ENCODE measurements at regions not wholly inside any gene's neighbourhood (a gene's known extent, or its start where the extent isn't known, plus 50 kb on each side); places are given as distances from the start of the nearest gene placed in this dataset.

- no peak for TF ChIP-seq EP300 (IDR thresholded peaks at IDR 0.05; ENCODE audit: borderline replicate concordance)
- no peak for TF ChIP-seq RAD21 (IDR thresholded peaks at IDR 0.05; ENCODE audit: low read depth)
- no peak for TF ChIP-seq CEBPB (IDR thresholded peaks at IDR 0.05)
- no peak for TF ChIP-seq MAX (IDR thresholded peaks at IDR 0.05)
- TF ChIP-seq YY1 (IDR thresholded peaks at IDR 0.05; ENCODE audit: low read depth): no peak
- TF ChIP-seq TEAD4 (IDR thresholded peaks at IDR 0.05): no peak
- no peak for TF ChIP-seq FOXM1 (IDR thresholded peaks at IDR 0.05; ENCODE audit: borderline replicate concordance, low read depth)
- no peak for TF ChIP-seq TAF1 (IDR thresholded peaks at IDR 0.05; ENCODE audit: low read depth)
- no peak for TF ChIP-seq USF1 (IDR thresholded peaks at IDR 0.05)
- no peak for TF ChIP-seq REST (IDR thresholded peaks at IDR 0.05; ENCODE audit: low read depth)
- TF ChIP-seq CREB1 (IDR thresholded peaks at IDR 0.05; ENCODE audit: low read depth): no peak
- TF ChIP-seq TCF12 (IDR thresholded peaks at IDR 0.05; ENCODE audit: low read depth): no peak
- TF ChIP-seq EGR1 (IDR thresholded peaks at IDR 0.05): no peak
- no peak for TF ChIP-seq NFIC (IDR thresholded peaks at IDR 0.05)
Observed at GRCh38 chr11:34748036-34748435, 127.1 kb downstream of the EHF start.

All from Ishikawa (cell line).